H1 (cell line): ENCODE measurements at regions not wholly inside any gene's neighbourhood (a gene's known extent, or its start where the extent isn't known, plus 50 kb on each side); places are given as distances from the start of the nearest gene placed in this dataset.

Source experiments
- FOSL1 ChIP-seq: IDR thresholded peaks from 2 replicates; pipeline ENCODE4 v1.6.1; 2011; ENCODE audit warnings: mild to moderate bottlenecking, low read depth, low read length, moderate library complexity; ENCODE audit not compliant: insufficient read depth
- SRF ChIP-seq: IDR thresholded peaks from 2 replicates; pipeline ENCODE4 v1.6.1; 2011; ENCODE audit warnings: mild to moderate bottlenecking, low read depth, low read length, moderate library complexity
- TEAD4 ChIP-seq: IDR thresholded peaks from 2 replicates; pipeline ENCODE4 v1.6.1; 2012; ENCODE audit warnings: low read depth, low read length, inconsistent platforms, mixed read lengths

DNA sequence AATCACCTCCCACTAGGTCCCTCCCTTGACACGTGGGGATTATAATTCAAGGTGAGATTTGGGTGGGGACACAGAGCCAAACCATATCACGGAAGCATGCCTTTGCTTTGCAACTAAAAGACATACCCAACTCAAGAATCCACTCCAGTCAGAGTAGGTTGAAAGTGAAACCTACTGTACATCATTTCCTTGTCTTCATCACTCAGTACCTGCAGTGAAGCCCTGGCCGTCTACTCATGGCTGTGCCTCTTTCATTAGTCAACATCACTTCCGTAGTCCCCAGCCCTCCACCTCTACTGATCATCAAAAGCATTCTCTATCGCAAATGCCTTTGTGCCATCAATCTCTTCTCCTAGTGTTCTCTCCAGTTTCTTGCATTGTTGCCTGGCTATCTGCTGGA, 343.1 kb upstream of the ARGLU1 start (continued):
- TF ChIP-seq TEAD4: no peak
- no peak for TF ChIP-seq FOSL1
- TF ChIP-seq SRF: no peak
- TF ChIP-seq, all 59 proteins: peak for 0
